ENCODE measurements at regions not wholly inside any gene's neighbourhood (a gene's known extent, or its start where the extent isn't known, plus 50 kb on each side); places are given as distances from the start of the nearest gene placed in this dataset.

GRCh38 chr7:79619216-79619615 lies 165.7 kb upstream of the MAGI2 start:
- TF ChIP-seq CTCF (conservative IDR thresholded peaks at IDR 0.05; ENCODE audit: low read length) (no peak), EZH2phosphoT487 (IDR thresholded peaks at IDR 0.05; ENCODE audit: borderline replicate concordance) (no peak)
